Left ventricle myocardium inferior (tissue), 1 donor: ENCODE measurements at regions not wholly inside any gene's neighbourhood (a gene's known extent, or its start where the extent isn't known, plus 50 kb on each side); places are given as distances from the start of the nearest gene placed in this dataset.

Experiments used
- DNase-seq: peaks from one replicate; pipeline ENCODE4 v3.0.0-alpha.2; 2020
- H3K27ac ChIP-seq: fragments of 200-600 bp; replicated peaks from 2 replicates; pipeline ENCODE4 v1.8.0; 2021
- H3K27me3 ChIP-seq: fragments of 200-600 bp; 2 replicates; pipeline ENCODE4 v1.8.0; 2021; ENCODE audit warnings: low read depth
- H3K36me3 ChIP-seq: fragments of 200-600 bp; 2 replicates; pipeline ENCODE4 v1.8.0; 2021
- H3K4me1 ChIP-seq: fragments of 200-600 bp; 2 replicates; pipeline ENCODE4 v1.8.0; 2021
- H3K4me3 ChIP-seq: fragments of 200-600 bp; 2 replicates; pipeline ENCODE4 v1.8.0; 2021; ENCODE audit warnings: mild to moderate bottlenecking, moderate library complexity
- H3K9me3 ChIP-seq: fragments of 200-600 bp; replicated peaks from 2 replicates; pipeline ENCODE4 v1.8.0; 2021
- intact Hi-C: fragments of 100-400 bp; cut with micrococcal nuclease; formaldehyde crosslinking; loops from one replicate; pipeline ENCODE4 v1.11.0; 2022
- TF ChIP-seq, protein P1 (sequence below): fragments of 200-600 bp; IDR thresholded peaks from 2 replicates; pipeline ENCODE4 v1.8.0; 2021; ENCODE audit warnings: antibody characterized with exemption, mild to moderate bottlenecking, borderline replicate concordance
- donor health status: DM: no; HTN: yes; CAD: no; lungs with severe emphysema.

DNA sequence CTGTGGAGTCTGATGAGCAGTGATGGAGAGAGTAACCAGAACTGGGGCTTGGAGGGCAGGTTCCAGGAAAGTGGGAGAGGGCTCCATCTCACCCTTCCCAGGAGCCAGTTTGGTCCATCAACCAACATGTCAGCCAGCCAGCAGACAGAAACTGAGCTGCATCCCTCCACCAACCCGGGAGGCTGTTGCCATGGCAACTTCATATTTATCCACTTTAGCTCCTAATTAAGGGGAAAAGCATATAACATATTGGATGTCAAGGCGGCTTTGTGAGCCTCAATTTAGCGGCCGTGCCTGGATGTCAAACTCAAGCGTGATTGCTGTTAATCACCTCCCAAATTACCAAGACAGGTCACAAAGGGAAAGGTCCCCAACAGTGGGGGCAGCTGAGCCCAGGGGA lies 81.5 kb upstream of the ARAP3 start:
- no peaks in the 10 kb centered on the region for H3K36me3 ChIP-seq
- H3K4me3 ChIP-seq = no peak overlapping the region
- H3K27me3 ChIP-seq = peaks cover 40% of the 10 kb centered on the region
- intact Hi-C loops = no loop called here
- peaks cover 26% of the 10 kb centered on the region for H3K4me1 ChIP-seq
- TF ChIP-seq, protein P1, sequence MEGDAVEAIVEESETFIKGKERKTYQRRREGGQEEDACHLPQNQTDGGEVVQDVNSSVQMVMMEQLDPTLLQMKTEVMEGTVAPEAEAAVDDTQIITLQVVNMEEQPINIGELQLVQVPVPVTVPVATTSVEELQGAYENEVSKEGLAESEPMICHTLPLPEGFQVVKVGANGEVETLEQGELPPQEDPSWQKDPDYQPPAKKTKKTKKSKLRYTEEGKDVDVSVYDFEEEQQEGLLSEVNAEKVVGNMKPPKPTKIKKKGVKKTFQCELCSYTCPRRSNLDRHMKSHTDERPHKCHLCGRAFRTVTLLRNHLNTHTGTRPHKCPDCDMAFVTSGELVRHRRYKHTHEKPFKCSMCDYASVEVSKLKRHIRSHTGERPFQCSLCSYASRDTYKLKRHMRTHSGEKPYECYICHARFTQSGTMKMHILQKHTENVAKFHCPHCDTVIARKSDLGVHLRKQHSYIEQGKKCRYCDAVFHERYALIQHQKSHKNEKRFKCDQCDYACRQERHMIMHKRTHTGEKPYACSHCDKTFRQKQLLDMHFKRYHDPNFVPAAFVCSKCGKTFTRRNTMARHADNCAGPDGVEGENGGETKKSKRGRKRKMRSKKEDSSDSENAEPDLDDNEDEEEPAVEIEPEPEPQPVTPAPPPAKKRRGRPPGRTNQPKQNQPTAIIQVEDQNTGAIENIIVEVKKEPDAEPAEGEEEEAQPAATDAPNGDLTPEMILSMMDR = no peak
- no peak overlapping the region for H3K27ac ChIP-seq
- H3K9me3 ChIP-seq = no peaks in the 10 kb centered on the region
- DNase-seq = no peak

DNA sequence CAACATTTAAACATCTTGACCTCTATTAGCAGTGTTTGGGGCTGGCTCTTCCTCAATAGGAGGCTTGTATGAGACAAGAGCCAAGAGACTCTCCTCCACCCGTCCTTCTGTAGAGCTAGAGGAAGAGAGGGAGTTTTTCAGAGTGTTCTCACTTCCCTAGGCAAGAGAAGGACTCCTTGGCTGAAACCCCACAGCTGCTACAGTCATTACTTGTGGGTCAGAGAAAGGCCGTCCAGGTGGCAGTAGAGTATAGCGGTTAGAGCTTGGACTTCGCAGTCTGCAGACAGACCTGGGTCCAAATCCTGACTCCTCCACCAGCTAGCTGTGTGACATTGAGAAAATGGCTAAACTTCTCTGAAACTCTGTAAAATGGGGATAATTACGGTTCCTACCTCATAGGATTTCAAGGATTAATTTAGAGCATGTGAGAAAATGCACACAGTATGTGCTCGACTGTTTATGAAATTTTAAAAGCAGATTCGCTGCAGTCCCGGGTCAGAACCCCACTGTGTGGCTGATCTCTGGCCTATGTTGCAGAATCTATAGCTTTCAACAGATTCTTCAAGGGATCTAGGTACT lies 80.8 kb upstream of the ARAP3 start:
- Histone ChIP-seq H3K27ac (peak overlapping the region; percentile 56), H3K9me3 (no peaks in the 10 kb centered on the region), H3K27me3 (peaks cover 46% of the 10 kb centered on the region), H3K4me3 (no peak overlapping the region), H3K4me1 (peaks cover 32% of the 10 kb centered on the region), H3K36me3 (no peaks in the 10 kb centered on the region)
- no peak for DNase-seq
- intact Hi-C loops = no loop called here
- TF ChIP-seq, protein P1 = peak; percentile 44

DNA sequence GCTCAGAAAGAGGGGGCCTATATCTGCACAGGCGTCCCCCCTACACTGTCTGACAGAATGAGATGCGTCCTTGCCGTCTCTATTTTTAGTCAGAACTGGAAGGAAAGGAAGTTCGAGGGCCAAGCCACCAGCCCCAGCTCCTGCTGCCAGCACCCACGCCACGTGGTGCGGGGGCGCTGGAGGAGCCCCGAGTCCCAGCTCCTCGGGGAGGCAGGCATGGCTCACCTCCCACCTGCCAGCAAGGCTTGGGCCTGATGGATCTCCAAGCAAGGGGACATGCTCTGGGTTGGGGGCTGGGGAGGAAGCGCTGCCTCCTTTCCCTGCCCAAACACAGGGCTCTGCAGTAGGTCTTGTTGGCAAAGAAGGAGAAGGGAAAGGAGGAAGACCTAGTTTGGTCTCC lies 80.3 kb upstream of the ARAP3 start:
- TF ChIP-seq, protein P1 = no peak
- Histone ChIP-seq H3K36me3 (no peaks in the 10 kb centered on the region), H3K27me3 (peaks cover 52% of the 10 kb centered on the region), H3K4me1 (peaks cover 37% of the 10 kb centered on the region), H3K4me3 (no peak overlapping the region), H3K9me3 (no peaks in the 10 kb centered on the region), H3K27ac (peak overlapping the region; percentile 56)
- no peak for DNase-seq
- intact Hi-C loops = no loop called here

DNA sequence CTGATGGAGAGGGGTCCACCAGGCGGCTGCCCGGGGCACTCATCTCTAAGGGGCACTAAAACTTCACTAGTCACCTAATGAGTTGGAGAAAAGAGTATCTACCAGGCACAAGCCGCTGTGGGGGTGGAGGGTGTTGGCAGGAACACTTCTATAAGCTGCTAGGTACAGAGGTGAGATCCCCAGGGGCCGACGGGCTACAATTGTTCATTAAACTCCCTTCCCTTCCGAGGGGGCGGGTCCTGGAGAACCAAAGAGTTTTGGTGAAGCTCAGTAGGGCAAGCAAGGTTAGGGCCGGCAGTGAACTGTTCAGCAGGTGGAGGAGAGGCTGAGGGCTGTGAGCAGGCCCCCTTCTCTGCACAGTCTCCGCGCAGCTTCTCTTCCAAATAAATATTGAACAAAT lies 78.7 kb upstream of the ARAP3 start:
- peaks cover 62% of the 10 kb centered on the region for H3K27me3 ChIP-seq
- DNase-seq = no peak
- intact Hi-C loops = no loop called here

DNA sequence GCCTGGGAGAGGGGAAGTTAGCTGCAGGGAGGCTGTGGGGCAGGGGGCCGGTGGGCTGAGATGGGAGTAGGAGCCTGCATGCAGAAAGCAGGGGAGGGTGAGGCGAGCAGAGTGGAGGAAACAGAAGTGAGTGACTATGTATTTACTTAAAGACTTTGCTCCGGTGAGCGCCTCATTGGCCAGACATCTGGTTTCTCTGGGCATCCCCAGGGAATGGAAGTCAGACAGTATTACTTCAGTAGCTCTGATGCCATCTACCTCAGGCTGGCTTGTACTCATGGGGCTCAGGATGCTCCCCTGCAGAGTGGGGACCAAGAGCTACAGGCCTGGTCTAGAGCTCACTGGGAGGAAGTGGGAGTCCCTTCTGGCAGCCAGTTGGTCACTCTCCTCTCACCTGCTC lies 78.2 kb upstream of the ARAP3 start:
- no peaks in the 10 kb centered on the region for H3K9me3 ChIP-seq
- H3K27ac ChIP-seq = no peak overlapping the region
- H3K4me3 ChIP-seq = no peak overlapping the region
- no peak for DNase-seq
- H3K36me3 ChIP-seq = no peaks in the 10 kb centered on the region
- intact Hi-C loops = no loop called here
- peaks cover 67% of the 10 kb centered on the region for H3K27me3 ChIP-seq
- TF ChIP-seq, protein P1 = no peak
- peaks cover 37% of the 10 kb centered on the region for H3K4me1 ChIP-seq

More for the DNA sequence above, 78.7 kb upstream of the ARAP3 start:
- no peaks in the 10 kb centered on the region for H3K36me3 ChIP-seq
- H3K9me3 ChIP-seq = no peaks in the 10 kb centered on the region
- no peak overlapping the region for H3K27ac ChIP-seq
- no peak overlapping the region for H3K4me3 ChIP-seq
- peaks cover 37% of the 10 kb centered on the region for H3K4me1 ChIP-seq
- TF ChIP-seq, protein P1 = no peak
